ENCODE measurements at regions not wholly inside any gene's neighbourhood (a gene's known extent, or its start where the extent isn't known, plus 50 kb on each side); places are given as distances from the start of the nearest gene placed in this dataset.
"Not testable (repeated sequence)": the region's sequence is repeated elsewhere in the genome, so short reads cannot be mapped to it uniquely, and the experiment has no call there.

GRCh38 chr12:11973396-11973795 is 97.3 kb upstream of the BCL2L14 start:
- H3K4me3 ChIP-seq (ENCODE audit: low read length), result no peak overlapping the region
- no peak for DNase-seq (ENCODE audit: low read depth, low spot score)

GRCh38 chr12:11976005-11976404 is 94.7 kb upstream of the BCL2L14 start:
- no peak overlapping the region for H3K4me3 ChIP-seq (ENCODE audit: low read length)
- DNase-seq (ENCODE audit: low read depth, low spot score), result no peak

- H3K4me3 ChIP-seq (ENCODE audit: low read length), result no peak overlapping the region
- no peak for DNase-seq (ENCODE audit: low read depth, low spot score)
Observed at GRCh38 chr12:11978726-11979384, 91.9 kb upstream of the BCL2L14 start.

GRCh38 chr12:11980115-11980514 is 90.6 kb upstream of the BCL2L14 start:
- DNase-seq (ENCODE audit: low read depth, low spot score), result no peak
- no peak overlapping the region for H3K4me3 ChIP-seq (ENCODE audit: low read length)

- peak; percentile 86 for DNase-seq (ENCODE audit: low read depth, low spot score)
- H3K4me3 ChIP-seq (ENCODE audit: low read length), result no peak overlapping the region
Observed at GRCh38 chr12:11981121-11981733, 89.5 kb upstream of the BCL2L14 start.

GRCh38 chr12:11984417-11984816 is 86.3 kb upstream of the BCL2L14 start:
- no peak overlapping the region for H3K4me3 ChIP-seq (ENCODE audit: low read length)
- no peak for DNase-seq (ENCODE audit: low read depth, low spot score)

GRCh38 chr12:11986165-11986564 is 84.6 kb upstream of the BCL2L14 start:
- no peak overlapping the region for H3K4me3 ChIP-seq (ENCODE audit: low read length)

GRCh38 chr12:11987901-11988300 is 82.8 kb upstream of the BCL2L14 start:
- no peak for DNase-seq (ENCODE audit: low read depth, low spot score)
- no peak overlapping the region for H3K4me3 ChIP-seq (ENCODE audit: low read length)

More at GRCh38 chr12:11986165-11986564, 84.6 kb upstream of the BCL2L14 start:
- DNase-seq (ENCODE audit: low read depth, low spot score), result no peak

GRCh38 chr12:11991604-11992003 is 79.1 kb upstream of the BCL2L14 start:
- DNase-seq (ENCODE audit: low read depth, low spot score), result no peak
- no peak overlapping the region for H3K4me3 ChIP-seq (ENCODE audit: low read length)

GRCh38 chr12:11992515-11992914 is 78.2 kb upstream of the BCL2L14 start:
- no peak overlapping the region for H3K4me3 ChIP-seq (ENCODE audit: low read length)
- DNase-seq (ENCODE audit: low read depth, low spot score), result no peak

GRCh38 chr12:11998307-11998943 is 72.3 kb upstream of the BCL2L14 start:
- DNase-seq (ENCODE audit: low read depth, low spot score), result peak; percentile 47

GRCh38 chr12:11998944-11999315 is 71.8 kb upstream of the BCL2L14 start:
- no peak for DNase-seq (ENCODE audit: low read depth, low spot score)
- no peak overlapping the region for H3K4me3 ChIP-seq (ENCODE audit: low read length)

More at GRCh38 chr12:11998307-11998943, 72.3 kb upstream of the BCL2L14 start:
- H3K4me3 ChIP-seq (ENCODE audit: low read length), result not testable (repeated sequence)

- no peak for DNase-seq (ENCODE audit: low read depth, low spot score)
- no peak overlapping the region for H3K4me3 ChIP-seq (ENCODE audit: low read length)
Observed at GRCh38 chr12:12003609-12004008, 67.1 kb upstream of the BCL2L14 start.

- no peak overlapping the region for H3K4me3 ChIP-seq (ENCODE audit: low read length)
- DNase-seq (ENCODE audit: low read depth, low spot score), result no peak
Observed at GRCh38 chr12:12004524-12004923, 66.2 kb upstream of the BCL2L14 start.

GRCh38 chr12:12007001-12007712 is 63.6 kb upstream of the BCL2L14 start:
- no peak for DNase-seq (ENCODE audit: low read depth, low spot score)
- H3K4me3 ChIP-seq (ENCODE audit: low read length), result no peak overlapping the region

GRCh38 chr12:12007713-12008231 is 63.0 kb upstream of the BCL2L14 start:
- peak; percentile 58 for DNase-seq (ENCODE audit: low read depth, low spot score)
- peak overlapping the region; percentile 10 for H3K4me3 ChIP-seq (ENCODE audit: low read length)

- peak; percentile 67 for DNase-seq (ENCODE audit: low read depth, low spot score)
- peak overlapping the region; percentile 10; the same call in 1 of the 2 replicates for H3K4me3 ChIP-seq (ENCODE audit: low read length)
Observed at GRCh38 chr12:12008232-12008850, 62.4 kb upstream of the BCL2L14 start.

GRCh38 chr12:12008931-12009611 is 61.7 kb upstream of the BCL2L14 start:
- H3K4me3 ChIP-seq (ENCODE audit: low read length), result no peak overlapping the region
- DNase-seq (ENCODE audit: low read depth, low spot score), result peak; percentile 80
